ENCODE measurements at regions not wholly inside any gene's neighbourhood (a gene's known extent, or its start where the extent isn't known, plus 50 kb on each side); places are given as distances from the start of the nearest gene placed in this dataset.

GRCh38 chr12:97359021-97359690 lies 103.4 kb upstream of the RMST start:
- Histone ChIP-seq H2AFZ (no peak overlapping the region), H3K4me1 (replicated peaks; ENCODE audit: insufficient read depth) (no peaks in the 10 kb centered on the region), H3K27me3 (ENCODE audit: insufficient read depth, low read depth) (peaks cover 15% of the 10 kb centered on the region; the same call in 1 of the 2 replicates), H3K4me2 (no peak overlapping the region), H3K9me2 (ENCODE audit: insufficient read depth) (no peaks in the 10 kb centered on the region), H3K4me3 (no peak overlapping the region), H3F3A (ENCODE audit: insufficient read depth, low read depth) (no peaks in the 10 kb centered on the region), H3K9me3 (ENCODE audit: insufficient read depth, low read depth) (no peaks in the 10 kb centered on the region), H3K36me3 (ENCODE audit: low read depth) (no peaks in the 10 kb centered on the region), H4K20me1 (ENCODE audit: insufficient read depth) (no peaks in the 10 kb centered on the region), H3K27ac (no peak overlapping the region), H3K79me2 (ENCODE audit: low read depth) (no peaks in the 10 kb centered on the region)
- TF ChIP-seq CTCF (conservative IDR thresholded peaks at IDR 0.05) (no peak), EZH2 (IDR thresholded peaks at IDR 0.05; ENCODE audit: low read depth) (no peak)
- intact Hi-C loops (cut with micrococcal nuclease; ENCODE audit: unreplicated experiment), result no loop called here
- DNase-seq, result no peak
- ChIA-PET POLR2A (ENCODE audit: unreplicated experiment) (no interaction called here), CTCF (no interaction called here)
- no TSS peak for BruUV-seq (replicated peaks)

GRCh38 chr12:97363693-97364092 lies 98.9 kb upstream of the RMST start:
- no TSS peak for BruUV-seq (replicated peaks)
- Histone ChIP-seq H3K4me3 (no peak overlapping the region), H3K27ac (no peak overlapping the region), H3K9me2 (ENCODE audit: insufficient read depth) (no peaks in the 10 kb centered on the region), H4K20me1 (ENCODE audit: insufficient read depth) (no peaks in the 10 kb centered on the region), H3K4me1 (replicated peaks; ENCODE audit: insufficient read depth) (no peaks in the 10 kb centered on the region), H2AFZ (no peak overlapping the region), H3K36me3 (ENCODE audit: low read depth) (no peaks in the 10 kb centered on the region), H3K4me2 (no peak overlapping the region), H3K27me3 (ENCODE audit: insufficient read depth, low read depth) (peaks cover 9% of the 10 kb centered on the region; the same call in 1 of the 2 replicates), H3K9me3 (ENCODE audit: insufficient read depth, low read depth) (no peaks in the 10 kb centered on the region), H3F3A (ENCODE audit: insufficient read depth, low read depth) (no peaks in the 10 kb centered on the region), H3K79me2 (ENCODE audit: low read depth) (no peaks in the 10 kb centered on the region)
- POLR2A ChIA-PET (ENCODE audit: unreplicated experiment), result no interaction called here
- intact Hi-C loops (cut with micrococcal nuclease; ENCODE audit: unreplicated experiment), result no loop called here
- CTCF ChIA-PET, result no interaction called here
- TF ChIP-seq EZH2 (IDR thresholded peaks at IDR 0.05; ENCODE audit: low read depth) (no peak), CTCF (conservative IDR thresholded peaks at IDR 0.05) (no peak)
- no peak for DNase-seq

GRCh38 chr12:97368462-97369163 lies 94.0 kb upstream of the RMST start:
- CTCF ChIA-PET, result no interaction called here
- Histone ChIP-seq H4K20me1 (ENCODE audit: insufficient read depth) (no peaks in the 10 kb centered on the region), H3K4me2 (no peak overlapping the region), H2AFZ (no peak overlapping the region), H3K9me3 (ENCODE audit: insufficient read depth, low read depth) (no peaks in the 10 kb centered on the region), H3K4me1 (replicated peaks; ENCODE audit: insufficient read depth) (no peaks in the 10 kb centered on the region), H3K27ac (no peak overlapping the region), H3K36me3 (ENCODE audit: low read depth) (no peaks in the 10 kb centered on the region), H3K9me2 (ENCODE audit: insufficient read depth) (no peaks in the 10 kb centered on the region), H3K27me3 (ENCODE audit: insufficient read depth, low read depth) (peaks cover 9% of the 10 kb centered on the region; the same call in 1 of the 2 replicates), H3K4me3 (no peak overlapping the region), H3F3A (ENCODE audit: insufficient read depth, low read depth) (no peaks in the 10 kb centered on the region), H3K79me2 (ENCODE audit: low read depth) (no peaks in the 10 kb centered on the region)
- intact Hi-C loops (cut with micrococcal nuclease; ENCODE audit: unreplicated experiment), result no loop called here
- no peak for DNase-seq
- TF ChIP-seq CTCF (conservative IDR thresholded peaks at IDR 0.05), result no peak
- no peak for TF ChIP-seq EZH2 (IDR thresholded peaks at IDR 0.05; ENCODE audit: low read depth)
- POLR2A ChIA-PET (ENCODE audit: unreplicated experiment), result no interaction called here
- BruUV-seq (replicated peaks), result no TSS peak
